Neural cell (in vitro differentiated cells): ENCODE measurements at regions not wholly inside any gene's neighbourhood (a gene's known extent, or its start where the extent isn't known, plus 50 kb on each side); places are given as distances from the start of the nearest gene placed in this dataset.

Source experiments
- CTCF ChIP-seq: fragments of 450-650 bp; IDR thresholded peaks from 2 replicates; pipeline ENCODE4 v1.5.1; 2014; ENCODE audit warnings: antibody characterized with exemption, mild to moderate bottlenecking, moderate library complexity; ENCODE audit not compliant: poor library complexity, severe bottlenecking
- EP300 ChIP-seq: fragments of 450-650 bp; conservative IDR thresholded peaks from 2 replicates; pipeline ENCODE4 v1.6.1; 2014; ENCODE audit warnings: antibody characterized with exemption, mild to moderate bottlenecking, moderate library complexity; ENCODE audit not compliant: poor library complexity, severe bottlenecking
- EZH2 ChIP-seq: fragments of 200-600, 300-800 bp; shearing (Covaris generic), sonication (generic); IDR thresholded peaks from 2 replicates; pipeline ENCODE4 v1.6.1; 2014; ENCODE audit warnings: antibody characterized with exemption, low read length, borderline replicate concordance, mild to moderate bottlenecking; ENCODE audit not compliant: insufficient read depth, poor library complexity, severe bottlenecking
- POLR2AphosphoS5 ChIP-seq: IDR thresholded peaks from 2 replicates; pipeline ENCODE4 v1.6.1; 2012
- RAD21 ChIP-seq: fragments of 450-650 bp; conservative IDR thresholded peaks from 2 replicates; pipeline ENCODE4 v1.6.1; 2014; ENCODE audit warnings: antibody characterized with exemption, mild to moderate bottlenecking, moderate library complexity
- REST ChIP-seq: IDR thresholded peaks from 2 replicates; pipeline ENCODE4 v1.6.1; 2012; ENCODE audit warnings: borderline replicate concordance
- SMC3 ChIP-seq: fragments of 450-650 bp; conservative IDR thresholded peaks from 2 replicates; pipeline ENCODE4 v1.6.1; 2014; ENCODE audit warnings: antibody characterized with exemption, mild to moderate bottlenecking, moderate library complexity; ENCODE audit not compliant: poor library complexity
- TAF1 ChIP-seq: IDR thresholded peaks from 2 replicates; pipeline ENCODE4 v1.6.1; 2012; ENCODE audit warnings: low read depth

DNA sequence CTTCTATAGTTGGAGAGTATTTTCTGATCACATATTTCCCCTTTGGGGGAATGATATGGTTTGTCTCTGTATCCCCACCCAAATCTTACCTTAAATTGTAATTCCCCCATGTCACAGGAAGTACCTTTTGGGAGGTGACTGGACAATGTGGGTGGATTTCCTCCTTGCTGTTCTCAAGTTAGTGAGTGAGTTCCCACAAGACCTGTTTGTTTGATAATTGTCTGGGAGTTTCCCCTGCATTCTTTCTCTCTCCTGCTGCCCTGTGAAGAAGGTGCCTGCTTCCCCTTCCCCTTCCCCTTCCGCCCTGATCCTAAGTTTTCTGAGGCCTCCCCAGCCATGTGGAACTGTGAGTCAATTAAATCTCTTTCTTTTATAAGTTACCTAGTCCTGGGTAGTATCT lies 222.7 kb upstream of the SLC39A10 start:
- no peak for TF ChIP-seq POLR2AphosphoS5
- no peak for TF ChIP-seq EZH2
- no peak for TF ChIP-seq CTCF
- TF ChIP-seq RAD21: no peak
- no peak for TF ChIP-seq REST
- TF ChIP-seq SMC3: no peak
- TF ChIP-seq TAF1: no peak
- TF ChIP-seq EP300: no peak
